ENCODE measurements at regions not wholly inside any gene's neighbourhood (a gene's known extent, or its start where the extent isn't known, plus 50 kb on each side); places are given as distances from the start of the nearest gene placed in this dataset.
A peak's percentile ranks its signal among the peaks of the same experiment; 100 is the strongest.

DNA sequence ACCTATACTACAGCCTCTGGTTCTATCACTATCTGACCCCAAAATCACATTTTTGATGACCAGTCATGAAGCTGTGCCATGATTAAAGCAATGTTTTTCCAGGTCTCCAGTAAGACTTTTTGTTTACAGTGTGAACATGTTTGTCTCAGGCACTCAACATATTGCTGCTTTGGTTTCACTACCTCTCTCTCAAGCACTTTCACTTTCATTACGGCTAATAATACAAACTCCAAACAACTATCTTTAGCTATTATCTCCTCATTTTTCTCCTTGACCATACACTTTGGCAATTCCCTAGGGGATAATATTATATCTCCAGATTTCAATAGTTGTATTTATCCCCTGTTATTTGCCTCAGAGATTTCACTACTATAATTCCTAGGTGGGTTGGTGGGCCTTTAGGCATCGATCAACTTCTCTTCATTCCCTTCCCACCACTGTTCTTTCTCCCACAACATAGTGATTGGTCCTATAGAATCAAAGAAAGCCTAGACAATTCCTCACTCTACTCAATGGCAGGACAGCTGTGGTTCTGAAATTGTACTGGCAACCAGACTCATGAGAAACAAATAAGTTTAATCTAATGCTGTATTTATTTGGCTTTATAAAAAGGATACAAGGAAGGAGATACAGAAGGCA is 261.4 kb upstream of the ZWINT start:
- DNase-seq (ENCODE audit: low read depth in 2 of 2) = no peak

DNA sequence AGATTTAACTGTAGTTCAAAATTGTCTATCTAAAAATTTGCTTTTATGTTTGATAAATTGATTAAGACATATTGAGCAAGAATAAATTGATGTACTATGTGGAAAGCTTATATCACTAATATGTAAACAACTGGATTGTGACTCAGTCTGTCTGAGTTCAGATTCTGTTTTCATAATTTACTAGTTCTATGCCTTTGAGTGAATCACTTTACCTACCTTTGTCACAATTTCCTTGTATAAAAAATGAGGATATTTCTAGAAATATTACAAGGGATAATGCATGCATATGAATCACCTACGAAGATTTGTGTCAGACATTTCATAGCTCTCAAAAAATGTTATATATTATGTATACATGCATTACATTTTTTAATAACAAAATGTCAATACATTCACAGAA is 245.1 kb upstream of the ZWINT start:
- no peak for DNase-seq (ENCODE audit: low read depth in 2 of 2)

DNA sequence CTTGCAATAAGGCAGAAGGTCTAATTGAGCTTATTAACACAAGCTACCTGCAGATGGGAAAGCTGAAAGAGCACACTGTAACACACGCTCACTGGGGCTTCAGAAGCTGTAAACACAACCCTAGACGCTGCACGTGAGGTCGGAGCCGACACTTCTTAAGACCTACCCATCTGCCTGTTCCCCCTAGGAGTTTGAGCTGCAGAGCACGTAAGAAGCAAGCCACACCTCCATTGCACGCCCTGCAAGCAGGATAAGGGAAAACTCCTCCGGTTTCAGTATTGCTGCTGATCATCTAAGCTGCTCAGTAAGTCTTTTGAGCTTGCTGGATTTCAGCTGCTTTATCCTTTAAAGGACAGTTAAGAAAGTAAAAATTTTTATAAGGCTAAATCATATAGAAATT is 244.0 kb upstream of the ZWINT start:
- DNase-seq (ENCODE audit: low read depth in 2 of 2) = no peak

DNA sequence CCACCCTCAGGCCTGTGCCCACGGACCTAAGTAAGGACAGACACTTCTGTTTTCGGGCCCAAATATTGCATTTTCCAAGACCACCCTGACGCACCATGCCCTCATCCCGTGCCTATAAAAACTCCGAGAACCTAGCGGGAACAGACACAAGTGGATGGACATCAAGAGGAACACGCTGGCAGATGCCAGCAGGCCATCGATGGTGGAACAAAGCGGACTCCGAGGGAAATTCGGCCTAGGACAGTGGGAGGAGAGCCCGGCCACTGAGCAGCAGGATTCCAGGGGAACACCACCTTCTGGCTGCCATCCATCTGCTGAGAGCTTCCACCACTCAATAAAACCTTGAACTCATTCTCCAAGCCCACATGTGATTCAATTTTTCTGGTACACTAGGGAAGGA is 243.6 kb upstream of the ZWINT start:
- DNase-seq (ENCODE audit: low read depth in 2 of 2) = no peak

DNA sequence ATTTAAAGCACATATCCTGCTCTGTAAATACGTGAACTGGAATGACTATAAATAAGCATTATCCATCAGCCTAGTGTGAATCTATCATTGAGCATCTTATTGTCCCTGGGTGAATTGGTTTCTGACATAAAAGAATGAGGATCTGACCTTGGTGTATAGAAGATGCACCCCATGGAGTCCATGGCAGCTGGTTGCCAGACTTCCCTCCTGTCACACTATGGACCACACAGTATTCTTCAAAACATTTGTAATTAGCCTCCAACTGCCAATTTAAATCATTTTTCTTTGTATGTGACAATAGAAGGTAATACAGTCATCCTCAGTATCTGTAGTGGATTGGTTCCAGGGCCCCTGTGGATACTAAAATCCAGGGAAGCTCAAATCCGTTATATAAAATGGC is 238.1 kb upstream of the ZWINT start:
- DNase-seq (ENCODE audit: low read depth in 2 of 2) = no peak

DNA sequence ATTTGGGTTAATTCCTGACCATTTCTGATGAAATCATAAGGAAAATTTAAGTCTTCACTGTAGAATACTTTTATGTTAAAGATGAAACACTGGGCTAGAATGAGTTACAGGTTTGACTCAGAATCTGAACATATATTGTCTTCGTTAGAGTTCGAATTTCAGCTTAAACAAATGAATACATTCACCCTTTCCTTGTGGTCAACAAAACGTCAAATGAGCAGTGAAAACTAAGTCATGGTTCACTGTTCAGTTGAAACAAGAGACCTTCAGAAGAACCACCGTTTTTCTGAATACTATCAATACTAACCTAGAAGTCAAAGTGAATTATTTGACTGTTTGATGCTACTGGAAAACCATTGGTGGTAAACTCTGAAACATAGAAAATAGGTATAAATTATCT is 235.2 kb upstream of the ZWINT start:
- no peak for DNase-seq (ENCODE audit: low read depth in 2 of 2)

DNA sequence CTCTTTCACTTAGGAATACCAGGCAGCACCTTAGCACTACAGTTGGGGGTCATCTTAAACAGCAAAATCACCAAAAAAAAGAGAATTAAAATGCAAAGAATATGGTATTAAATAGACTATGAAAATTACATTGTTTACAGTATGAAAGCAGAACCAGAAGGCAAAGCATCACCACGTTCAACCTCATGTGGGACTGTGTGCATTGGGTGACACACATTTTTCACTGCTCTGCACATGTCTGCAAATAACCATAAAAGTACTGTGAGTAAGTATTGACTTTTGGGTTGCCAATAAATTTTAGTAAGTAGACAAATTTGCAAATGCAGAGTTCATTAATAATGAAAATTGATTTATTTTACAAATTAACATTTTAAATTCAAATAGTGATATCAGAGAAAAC is 232.1 kb upstream of the ZWINT start:
- DNase-seq (ENCODE audit: low read depth in 2 of 2) = no peak

DNA sequence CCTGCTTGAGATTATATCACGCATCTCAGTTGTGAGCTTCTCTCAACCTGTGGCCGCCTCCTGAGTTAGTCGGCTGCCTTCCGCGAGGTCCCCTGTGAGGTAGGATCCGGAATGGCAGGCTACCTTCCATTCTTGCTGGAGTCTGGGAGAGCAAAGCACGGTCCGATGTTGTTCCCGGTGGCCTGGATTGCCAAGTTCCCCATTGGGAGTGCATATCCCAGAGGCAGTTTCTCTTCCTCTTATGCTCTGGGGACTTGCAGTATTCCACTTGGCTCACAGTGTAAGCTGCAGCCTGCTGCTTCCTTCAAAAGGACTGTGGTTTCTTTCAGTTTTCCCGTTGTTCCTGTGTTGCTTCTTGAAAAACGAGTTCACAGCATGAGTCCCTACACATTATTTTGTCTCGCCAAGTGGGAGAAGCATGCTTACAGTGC is 225.4 kb upstream of the ZWINT start:
- no peak for DNase-seq (ENCODE audit: low read depth in 2 of 2)

DNA sequence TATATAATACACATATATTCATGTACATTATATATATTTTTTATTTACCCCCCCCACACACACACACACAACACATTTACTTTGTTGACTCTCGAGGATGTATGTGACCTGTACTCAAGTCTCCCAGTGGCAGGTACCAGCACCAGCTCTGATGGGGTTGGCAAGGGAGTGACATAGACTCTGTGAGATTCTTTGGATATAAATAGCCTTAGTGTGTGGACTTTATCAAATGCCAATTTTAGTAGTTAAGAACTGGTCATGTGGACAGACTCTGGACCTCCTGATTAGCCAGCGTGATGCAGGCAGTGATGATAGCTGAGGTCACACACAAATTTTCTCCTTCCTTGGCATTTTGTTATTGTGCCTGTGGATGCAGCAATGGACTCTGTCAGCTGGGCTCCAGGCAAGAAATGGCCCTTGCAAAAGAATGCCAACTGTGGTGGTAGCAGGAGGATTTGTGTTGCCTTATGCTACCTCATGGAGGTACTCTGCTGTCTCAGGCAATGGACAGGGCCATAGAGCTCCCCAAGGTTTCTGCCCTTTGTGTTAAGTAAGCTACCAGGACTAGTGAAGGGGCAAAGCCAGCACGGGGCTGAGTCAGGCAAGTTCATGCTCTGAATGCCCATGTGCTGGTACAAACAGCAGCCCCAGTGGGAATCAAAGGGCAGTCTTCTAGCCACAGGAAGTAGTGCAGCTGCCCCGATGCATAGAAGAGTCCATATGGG is 224.6 kb upstream of the ZWINT start:
- no peak for DNase-seq (ENCODE audit: low read depth in 2 of 2)

DNA sequence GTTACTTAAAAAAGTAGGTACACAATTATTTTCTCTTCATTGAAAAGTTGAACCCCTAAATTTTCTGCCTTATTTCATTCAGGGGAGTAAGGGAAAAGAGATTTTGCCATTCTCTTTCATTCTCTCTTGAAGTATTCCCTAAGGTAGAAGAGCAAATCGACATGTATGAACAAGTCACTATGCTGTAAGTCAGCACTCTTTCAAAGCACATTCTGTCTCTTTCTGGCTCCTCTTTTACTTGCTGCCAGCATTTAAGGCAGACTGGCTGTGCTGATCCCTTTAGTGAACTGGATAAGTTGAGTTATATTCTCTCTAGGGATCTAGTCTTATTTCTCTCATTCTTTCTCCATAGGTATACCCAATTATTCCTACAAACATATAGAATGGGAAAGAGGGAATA is 222.3 kb upstream of the ZWINT start:
- no peak for DNase-seq (ENCODE audit: low read depth in 2 of 2)

DNA sequence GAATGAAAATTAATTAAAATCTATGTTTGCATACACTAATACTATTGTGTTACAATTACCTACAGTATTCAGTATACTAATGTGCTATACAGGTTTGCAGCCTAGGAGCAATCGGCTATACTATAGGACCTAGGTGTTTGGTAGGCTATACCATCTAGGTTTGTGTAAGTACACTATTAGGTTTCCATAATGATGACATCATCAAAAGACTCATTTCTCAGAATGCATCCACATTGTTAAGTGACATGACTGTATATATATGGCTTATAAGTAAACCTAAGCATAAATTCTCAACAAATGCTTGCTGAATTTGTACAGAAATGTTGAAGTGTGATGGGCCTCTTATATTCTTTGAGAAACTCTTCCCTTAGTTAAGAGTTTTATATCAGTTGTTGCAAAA is 206.5 kb upstream of the ZWINT start:
- DNase-seq (ENCODE audit: low read depth in 2 of 2) = no peak

DNA sequence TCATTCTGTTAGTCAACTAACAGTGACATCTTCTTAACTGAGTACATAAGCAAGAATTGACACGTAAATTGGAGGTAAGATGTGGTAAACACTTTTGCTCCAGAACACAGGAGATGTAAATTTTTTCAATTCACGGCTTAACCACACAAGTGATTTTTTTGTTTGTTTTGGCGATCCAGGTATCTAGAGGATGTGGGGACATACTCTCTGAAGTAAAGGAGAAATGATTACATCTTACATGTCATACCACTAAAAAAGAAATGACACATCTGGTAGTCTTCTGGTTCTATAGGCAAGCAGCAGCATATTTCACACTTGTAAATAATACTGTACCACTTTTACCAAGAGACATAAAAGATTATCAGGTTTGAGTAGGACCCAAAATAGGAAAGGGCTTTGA is 200.3 kb upstream of the ZWINT start:
- no peak for DNase-seq (ENCODE audit: low read depth in 2 of 2)

DNA sequence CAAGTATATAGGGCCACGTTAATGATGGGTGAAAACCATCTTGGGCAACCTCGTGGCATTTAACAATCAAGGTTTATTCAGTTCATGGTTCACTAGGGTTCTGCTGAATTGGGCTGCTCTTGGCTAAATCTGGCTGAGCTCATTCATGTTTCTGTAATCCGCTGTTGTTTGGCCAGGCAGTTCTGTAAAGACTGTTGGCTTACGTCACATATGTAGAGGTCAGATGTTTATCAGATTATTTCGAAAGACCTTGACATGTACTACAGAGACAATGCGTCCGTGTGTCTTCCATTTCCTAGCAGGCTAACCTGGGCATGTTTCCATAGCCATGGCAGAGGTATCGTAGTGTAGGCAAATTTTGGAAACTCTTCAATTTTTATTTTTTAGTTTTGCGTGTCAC is 190.0 kb upstream of the ZWINT start:
- DNase-seq (ENCODE audit: low read depth in 2 of 2) = no peak

DNA sequence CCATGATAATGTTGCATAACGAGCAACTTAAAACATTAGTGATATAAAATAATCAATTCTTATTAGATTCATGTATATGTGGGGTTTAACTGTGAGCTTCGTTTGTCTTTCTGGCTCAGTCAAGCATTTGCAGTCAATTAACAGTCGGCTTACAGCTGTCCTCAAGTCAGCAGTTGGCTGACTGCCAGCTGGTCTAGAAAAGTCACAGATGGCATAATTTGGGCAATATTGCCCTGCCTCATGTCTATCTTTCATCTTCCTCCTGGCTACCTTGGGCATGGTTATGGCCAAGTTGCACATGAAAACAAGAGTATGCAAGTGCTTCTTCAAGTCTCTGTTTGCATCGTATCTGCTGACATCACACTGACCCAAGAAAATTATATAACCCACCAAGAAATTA is 186.1 kb upstream of the ZWINT start:
- DNase-seq (ENCODE audit: low read depth in 2 of 2) = no peak

DNA sequence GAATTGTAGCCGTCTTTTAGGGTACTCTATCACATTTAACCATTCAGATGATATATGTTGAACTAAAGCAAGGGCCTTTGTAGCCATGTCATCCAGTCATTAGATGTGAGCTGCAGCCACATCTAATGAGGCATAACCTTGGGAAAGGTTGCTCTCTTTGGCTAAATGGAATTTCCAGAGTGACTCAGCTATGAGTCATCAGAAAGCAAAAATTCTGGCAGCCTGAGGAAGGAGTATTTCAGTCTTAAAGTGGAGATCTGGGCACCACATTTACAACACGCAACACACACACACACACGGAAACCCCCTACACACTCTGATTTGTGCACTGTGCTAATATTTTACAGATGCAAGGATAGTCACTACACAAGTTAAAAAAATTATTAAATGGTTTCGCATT is 176.9 kb upstream of the ZWINT start:
- DNase-seq (ENCODE audit: low read depth in 2 of 2) = peak; percentile 69 to 75

DNA sequence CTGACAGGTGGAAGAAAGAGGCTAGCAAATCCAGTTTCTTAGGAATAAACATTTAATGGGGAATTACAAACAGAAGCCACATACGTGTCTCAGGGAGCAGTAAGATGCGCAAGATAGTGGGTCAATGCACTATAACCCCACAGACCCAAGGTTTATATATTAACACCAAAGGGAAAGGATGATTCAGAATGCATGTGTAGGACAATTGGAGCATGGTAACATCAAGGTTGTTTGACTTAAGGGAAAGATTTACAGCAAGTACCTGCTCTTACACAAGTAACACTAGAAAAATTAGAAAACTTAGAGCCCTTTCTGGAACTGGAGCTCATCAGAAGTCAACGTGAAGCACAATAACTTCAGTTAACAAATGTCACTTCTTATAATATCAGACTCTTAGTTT is 161.1 kb upstream of the ZWINT start:
- DNase-seq (ENCODE audit: low read depth in 2 of 2) = no peak

DNA sequence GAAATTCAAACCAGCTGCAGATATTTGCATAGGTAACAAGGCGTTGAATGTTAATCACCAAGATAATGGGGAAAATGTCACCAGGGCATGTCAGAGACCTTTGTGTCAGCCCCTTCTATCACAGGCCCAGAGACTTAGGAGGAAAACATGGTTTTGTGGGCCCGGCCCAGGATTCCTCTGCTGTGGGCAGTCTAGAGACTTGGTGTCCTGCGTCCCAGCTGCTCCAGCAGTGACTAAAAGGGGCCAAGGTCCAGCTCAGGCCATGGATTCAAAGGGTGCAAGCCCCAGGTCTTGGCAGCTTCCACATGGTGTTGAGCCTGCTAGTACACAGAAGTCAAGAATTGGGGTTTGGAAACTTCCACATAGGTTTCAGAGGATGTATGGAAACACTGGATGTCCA is 147.5 kb upstream of the ZWINT start:
- no peak for DNase-seq (ENCODE audit: low read depth in 2 of 2)

DNA sequence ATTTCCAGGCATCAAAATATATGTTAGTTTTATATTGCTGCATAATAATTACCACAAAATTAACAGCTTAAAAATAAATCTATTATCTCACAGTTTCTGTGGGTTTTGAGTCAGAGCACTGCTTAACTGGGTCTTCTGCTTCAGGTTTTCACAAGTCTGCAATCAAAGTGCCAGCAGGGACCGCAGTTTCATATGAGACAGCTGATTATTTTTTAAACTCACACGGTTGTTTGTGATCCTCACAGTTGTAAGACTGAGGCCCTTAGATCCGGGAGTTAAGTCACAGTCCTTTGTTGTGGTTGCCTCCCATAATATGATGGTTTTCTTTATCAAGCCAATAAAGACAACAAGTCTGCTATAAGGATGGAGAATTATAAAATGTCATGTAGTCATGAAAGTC is 146.0 kb upstream of the ZWINT start:
- DNase-seq (ENCODE audit: low read depth in 2 of 2) = no peak

DNA sequence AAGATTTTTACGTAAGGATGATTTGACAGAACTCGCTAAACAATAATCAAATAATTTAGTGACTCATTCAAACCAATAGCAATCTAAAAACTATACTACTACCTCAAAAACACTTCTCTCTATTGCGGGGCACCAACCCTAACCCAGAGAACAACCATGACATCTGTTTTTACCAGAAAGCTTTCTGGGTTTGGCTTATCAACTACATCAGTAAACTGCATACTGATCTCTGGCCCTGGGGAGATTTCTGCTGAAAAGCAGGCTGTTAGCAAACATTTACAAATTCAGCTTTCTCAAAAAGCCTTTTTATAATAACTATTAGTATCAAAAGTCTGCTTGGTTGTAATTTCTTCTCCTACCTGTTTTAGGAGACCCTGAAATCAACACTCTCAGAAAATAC is 144.5 kb upstream of the ZWINT start:
- DNase-seq (ENCODE audit: low read depth in 2 of 2) = no peak

DNA sequence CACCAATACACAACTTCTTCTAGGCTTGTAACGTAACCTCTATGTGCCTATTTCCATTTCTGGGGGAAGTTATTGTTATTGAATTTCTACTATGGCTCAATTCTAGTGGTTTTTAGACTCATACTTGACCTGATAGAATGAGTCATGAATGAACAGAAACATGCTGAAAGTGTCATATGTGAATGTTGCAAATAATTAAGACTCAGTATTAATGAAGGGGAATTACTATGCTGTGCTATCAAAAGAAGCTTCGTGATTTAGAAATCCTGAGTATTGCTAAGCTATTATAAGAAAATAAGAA is 135.1 kb upstream of the ZWINT start:
- DNase-seq (ENCODE audit: low read depth in 2 of 2) = no peak

DNA sequence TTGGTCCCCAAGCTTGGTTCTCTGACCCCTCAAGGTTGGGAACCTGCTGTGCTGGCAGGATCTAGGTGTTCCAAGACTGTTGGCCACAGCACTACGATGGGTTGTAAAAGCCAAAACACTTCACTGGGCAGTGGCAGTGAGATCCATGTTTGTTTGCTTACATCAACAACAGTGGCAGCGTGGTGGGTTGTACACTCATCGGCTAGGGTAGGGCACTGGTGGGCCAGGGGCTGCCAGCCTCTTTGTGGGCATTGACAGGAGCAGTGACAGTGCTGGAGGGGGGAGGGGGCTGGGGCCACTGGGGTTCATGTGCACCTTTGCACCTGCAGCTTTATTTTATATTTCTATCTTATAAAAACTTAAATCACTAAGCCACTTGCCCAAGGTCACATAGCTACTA is 126.7 kb upstream of the ZWINT start:
- no peak for DNase-seq (ENCODE audit: low read depth in 2 of 2)

DNA sequence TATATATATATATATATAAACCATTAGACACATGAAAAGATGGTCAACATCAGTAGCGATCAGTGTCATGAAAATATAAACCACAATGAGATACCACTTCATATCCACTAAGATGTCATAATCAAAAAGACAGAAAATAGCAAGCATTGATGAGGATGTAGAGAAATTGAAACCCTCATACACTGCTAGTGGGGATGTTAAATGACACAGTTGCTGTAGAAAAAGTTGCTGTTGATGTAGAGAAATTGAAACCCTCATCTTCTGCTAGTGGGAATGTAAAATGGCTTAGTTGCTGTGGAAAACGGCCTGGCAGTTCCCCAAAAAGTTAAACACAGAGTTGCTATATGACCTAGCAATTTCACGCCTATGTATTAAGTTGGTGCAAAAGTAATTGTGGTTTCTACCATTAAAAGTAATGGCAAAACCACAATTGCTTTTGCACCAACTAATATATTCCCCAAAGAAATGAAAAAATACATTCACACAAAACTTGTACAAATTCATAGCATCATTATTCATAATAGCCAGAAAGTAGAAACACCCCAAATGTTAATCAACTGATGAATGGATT is 120.5 kb upstream of the ZWINT start:
- DNase-seq (ENCODE audit: low read depth in 2 of 2) = no peak

DNA sequence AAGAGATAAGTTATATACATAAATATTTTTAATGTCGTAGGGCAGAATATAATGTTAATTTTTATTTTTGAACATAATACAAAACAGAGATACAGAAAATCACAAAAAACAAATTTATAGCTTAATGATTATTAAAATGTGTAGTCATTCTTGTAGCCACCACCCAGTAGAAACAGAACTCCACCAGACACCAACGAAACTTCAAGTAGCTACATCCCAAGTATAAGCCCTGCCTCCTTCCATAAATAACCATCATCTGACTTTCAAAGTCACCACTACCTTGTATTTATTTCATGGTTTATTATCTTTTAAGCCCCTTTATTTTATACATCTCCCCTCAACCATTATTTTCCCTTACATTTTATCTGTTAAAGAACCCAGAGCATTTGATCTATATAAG is 111.9 kb upstream of the ZWINT start:
- no peak for DNase-seq (ENCODE audit: low read depth in 2 of 2)

DNA sequence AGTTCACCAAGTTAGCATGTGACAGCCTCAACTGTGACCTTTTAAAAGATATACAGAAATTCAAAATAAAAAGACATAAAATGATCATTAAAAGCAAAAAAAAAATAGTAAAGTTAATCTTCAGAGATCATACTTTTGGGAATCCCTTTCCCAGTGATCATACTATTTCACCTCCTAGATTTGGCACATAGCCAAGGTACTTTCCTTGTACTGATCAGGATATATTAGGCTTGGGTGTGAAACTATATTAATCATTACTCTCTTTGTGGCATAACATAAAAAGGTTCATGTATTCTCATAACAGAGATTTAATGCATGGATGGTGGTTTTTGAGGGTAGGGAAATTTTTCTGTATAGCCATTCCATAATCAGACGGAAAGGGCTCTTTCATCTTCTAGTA is 109.6 kb upstream of the ZWINT start:
- DNase-seq (ENCODE audit: low read depth in 2 of 2) = no peak
